Ovary (tissue), 7 donors: ENCODE measurements at regions not wholly inside any gene's neighbourhood (a gene's known extent, or its start where the extent isn't known, plus 50 kb on each side); places are given as distances from the start of the nearest gene placed in this dataset.

Experiments used
- DNase-seq, 5 donors: peaks; one replicate each; pipeline ENCODE4 v3.0.0-alpha.2; 2019 to 2020
- H3K27ac ChIP-seq, 2 donors: fragments of 200-600 bp; one replicate each; pipeline versions ENCODE4 v1.5.1 to v1.8.0; 2019 to 2022
- H3K27me3 ChIP-seq: fragments of 200-600 bp; one replicate; pipeline ENCODE4 v1.8.0; 2022
- H3K36me3 ChIP-seq: fragments of 200-600 bp; sonication (generic); one replicate; pipeline ENCODE4 v1.5.1; 2019
- H3K4me1 ChIP-seq: one replicate; pipeline ENCODE4 v1.8.1; 2013; ENCODE audit warnings: mild to moderate bottlenecking, moderate library complexity; ENCODE audit not compliant: insufficient read depth
- H3K4me3 ChIP-seq: fragments of 200-600 bp; sonication (generic); one replicate; pipeline ENCODE4 v1.5.1; 2017
- H3K9me3 ChIP-seq, 2 donors: fragments of 200-600 bp in 1 of 2; sonication (generic) in 1 of 2; one replicate each; pipeline versions ENCODE4 v1.5.1 to v1.8.1; 2013 to 2019; ENCODE audit warnings: mild to moderate bottlenecking in 1 of 2, moderate library complexity in 1 of 2
- CTCF ChIP-seq, 3 donors: fragments of 450-650 bp in 2 of 3; fragments of 200-600 bp in 1 of 3; IDR thresholded peaks; one replicate each; pipeline versions ENCODE4 v1.5.1 to v1.8.0; 2016 to 2022; ENCODE audit warnings: antibody characterized with exemption in 3 of 3, mild to moderate bottlenecking in 1 of 3
- EP300 ChIP-seq: sonication (generic); formaldehyde crosslinking; IDR thresholded peaks from one replicate; pipeline ENCODE4 v1.6.1; 2017; ENCODE audit warnings: antibody characterized with exemption
- POLR2A ChIP-seq: fragments of 450-650 bp; IDR thresholded peaks from one replicate; pipeline ENCODE4 v1.6.1; 2017; ENCODE audit warnings: antibody characterized with exemption, mild to moderate bottlenecking, moderate library complexity
- WGBS, 3 donors: extraction: QIAGEN DNeasy Blood & Tissue Kit in 1 of 3; methylation state at CpG; one replicate each; pipeline versions ENCODE4 v1.1.5 to v1.1.7; 2013 to 2017; 5-methylcytosine and 5-hydroxymethylcytosine counted together
- intact Hi-C, 4 donors: fragments of 100-400 bp; cut with DNase I; formaldehyde crosslinking; loops; one replicate each; pipeline versions ENCODE4 v1.11.0 to v1.15.1; 2022 to 2023
- donor health status: DM: no; HTN: no; CAD: no; lungs with moderate emphysema.
- donor health status: DM: no; HTN: no; CAD: no.
- donor health status: Bipolar disorder and iron deficiency.
- donor health status: DM: no; HTN: no; CAD: no.
- donor health status: DM: yes; HTN: yes; CAD: no.

- Histone ChIP-seq H3K27me3 (no peaks in the 10 kb centered on the region), H3K36me3 (no peaks in the 10 kb centered on the region), H3K27ac (peak overlapping the region in 1 of 2 donors; percentile 37), H3K9me3 (no peaks in the 10 kb centered on the region), H3K4me3 (no peak overlapping the region), H3K4me1 (peaks cover 11% of the 10 kb centered on the region)
- TF ChIP-seq EP300: no peak
- no peak for TF ChIP-seq POLR2A
- no peak for TF ChIP-seq CTCF (IDR thresholded peaks at IDR 0.05)
- WGBS, 3 donors: 30 to 33% (median 30%) methylated on average over 3 of the region's 3 CpGs
- intact Hi-C loops: no loop called here
- DNase-seq: no peak
Measured at GRCh38 chr5:62937661-62938558, 359.3 kb downstream of the LRRC70 start.

DNA sequence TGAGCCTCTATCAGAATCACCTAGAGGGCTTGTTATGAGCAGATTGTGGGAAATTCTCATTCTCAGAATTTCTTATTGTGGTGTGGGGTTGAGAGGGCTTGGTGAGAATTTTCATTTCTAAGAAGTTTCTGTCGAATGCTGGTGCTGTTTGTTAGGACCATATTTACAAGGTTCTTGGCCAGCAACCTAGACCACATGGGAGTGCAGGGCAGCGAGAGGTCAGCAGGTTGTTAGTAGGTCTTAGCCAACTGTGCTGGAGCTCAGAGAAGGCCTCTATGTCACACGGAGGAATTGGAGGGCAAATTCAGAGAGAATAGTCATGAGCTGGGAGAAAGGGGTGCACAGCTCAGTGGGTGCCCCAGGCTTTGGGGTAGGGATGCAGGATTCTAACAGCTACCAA, 357.0 kb downstream of the LRRC70 start:
- no peak overlapping the region for H3K4me3 ChIP-seq
- DNase-seq: peak in 1 of 5 donors; percentile 55
- WGBS, 3 donors: 36 to 50% (median 40%) methylated on average over 3 of the region's 3 CpGs
- TF ChIP-seq POLR2A: no peak
- TF ChIP-seq CTCF (IDR thresholded peaks at IDR 0.05): no peak
- TF ChIP-seq EP300: no peak
- no peak overlapping the region for H3K27ac ChIP-seq
- no peaks in the 10 kb centered on the region for H3K27me3 ChIP-seq
- peaks cover 9% of the 10 kb centered on the region for H3K4me1 ChIP-seq
- no peaks in the 10 kb centered on the region for H3K36me3 ChIP-seq
- H3K9me3 ChIP-seq: no peaks in the 10 kb centered on the region
- intact Hi-C loops: no loop called here

DNA sequence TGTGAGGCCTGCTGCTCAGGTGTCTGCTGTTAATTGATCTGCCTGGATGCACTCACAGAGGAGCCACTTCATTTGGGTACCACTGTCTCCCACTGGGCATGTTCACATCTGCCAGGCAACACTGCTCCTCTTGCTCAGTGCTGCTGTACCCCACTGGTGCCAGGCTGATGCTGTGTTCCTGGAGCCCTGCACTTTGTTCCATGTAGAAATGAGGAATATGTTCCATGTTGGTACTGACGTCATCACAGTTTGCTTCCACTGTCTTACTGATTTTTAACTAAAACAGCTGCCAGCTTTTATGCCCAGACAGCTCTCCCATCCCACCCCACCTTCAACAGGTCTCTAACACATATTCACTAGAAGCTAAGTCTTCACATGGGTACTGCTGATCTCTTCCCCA, 355.7 kb downstream of the LRRC70 start:
- no peaks in the 10 kb centered on the region for H3K27me3 ChIP-seq
- 93 to 100% (median 100%) methylated on average over 1 of the region's 1 CpG for WGBS, 3 donors
- H3K4me3 ChIP-seq: no peak overlapping the region
- no peak overlapping the region for H3K27ac ChIP-seq
- DNase-seq: no peak
- no peak for TF ChIP-seq CTCF (IDR thresholded peaks at IDR 0.05)
- no peak for TF ChIP-seq POLR2A
- no peak for TF ChIP-seq EP300
- H3K4me1 ChIP-seq: peaks cover 9% of the 10 kb centered on the region
- no peaks in the 10 kb centered on the region for H3K9me3 ChIP-seq
- no peaks in the 10 kb centered on the region for H3K36me3 ChIP-seq
- intact Hi-C loops: no loop called here

DNA sequence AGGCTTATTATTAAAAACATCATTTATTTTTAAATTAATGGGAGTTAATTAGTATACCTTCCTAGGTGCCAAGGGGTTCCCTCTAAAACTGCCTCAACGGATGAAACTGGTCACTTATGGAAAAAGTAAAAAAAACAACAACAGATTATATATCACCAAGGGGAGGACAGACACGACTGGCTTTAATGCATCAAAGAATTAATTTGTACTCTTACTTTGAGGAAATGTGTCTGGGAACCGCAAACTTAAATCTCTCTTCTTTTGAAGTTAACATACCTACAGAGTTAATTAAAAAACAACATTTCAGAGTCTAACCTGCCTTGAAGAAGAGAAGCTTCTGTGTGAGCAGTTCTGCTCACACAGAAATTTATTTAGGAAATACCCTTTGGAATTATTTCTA, 354.6 kb downstream of the LRRC70 start:
- no peak overlapping the region for H3K4me3 ChIP-seq
- no peak overlapping the region for H3K27ac ChIP-seq
- no peaks in the 10 kb centered on the region for H3K9me3 ChIP-seq
- peaks cover 7% of the 10 kb centered on the region for H3K4me1 ChIP-seq
- H3K36me3 ChIP-seq: no peaks in the 10 kb centered on the region
- no peak for DNase-seq
- intact Hi-C loops: no loop called here
- TF ChIP-seq CTCF (IDR thresholded peaks at IDR 0.05) (no peak), EP300 (no peak), POLR2A (no peak)
- no peaks in the 10 kb centered on the region for H3K27me3 ChIP-seq
- 75 to 84% (median 83%) methylated on average over 3 of the region's 3 CpGs for WGBS, 3 donors
